ENCODE measurements at regions not wholly inside any gene's neighbourhood (a gene's known extent, or its start where the extent isn't known, plus 50 kb on each side); places are given as distances from the start of the nearest gene placed in this dataset.

DNA sequence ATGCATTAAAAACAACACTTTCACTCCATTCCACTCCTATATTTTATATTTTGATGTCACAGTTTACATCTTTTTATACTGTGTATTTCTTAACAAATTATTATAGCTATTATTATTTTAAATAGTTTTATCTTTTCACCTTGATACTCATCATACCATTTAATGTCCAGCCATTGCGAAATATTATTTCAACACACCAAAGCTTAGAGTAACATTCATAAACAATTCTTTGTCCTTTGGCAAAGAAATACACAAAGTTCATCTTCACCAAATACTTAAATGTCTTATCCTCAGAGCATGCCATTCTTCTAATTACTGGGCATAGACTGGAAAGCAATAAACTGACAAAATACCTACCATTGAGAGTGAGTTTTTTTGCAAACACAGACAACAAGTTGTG is 1963.4 kb upstream of the FLRT2 start:
- no peak for DNase-seq
- H3K4me1 ChIP-seq: no peaks in the 10 kb centered on the region
- ChIA-PET POLR2A (no interaction called here), CTCF (no interaction called here)
- H3K27ac Mint-ChIP-seq (ENCODE audit: unreplicated experiment): no peak overlapping the region
- no peak overlapping the region for H3K4me3 ChIP-seq (ENCODE audit: low read depth, low read length)
- H3K36me3 ChIP-seq (ENCODE audit: control insufficient read depth, insufficient read depth, low read length): no peaks in the 10 kb centered on the region
- no peaks in the 10 kb centered on the region for H3K9me3 Mint-ChIP-seq (ENCODE audit: unreplicated experiment)
- H3K4me1 Mint-ChIP-seq (ENCODE audit: low read depth, unreplicated experiment): no peaks in the 10 kb centered on the region
- no TSS peak for BruUV-seq (replicated peaks)
- H3K9me3 ChIP-seq: no peaks in the 10 kb centered on the region
- no peaks in the 10 kb centered on the region for H3K36me3 Mint-ChIP-seq (ENCODE audit: insufficient read depth, unreplicated experiment)
- intact Hi-C loops (cut with micrococcal nuclease; ENCODE audit: unreplicated experiment): no loop called here
- TF ChIP-seq, protein P1, sequence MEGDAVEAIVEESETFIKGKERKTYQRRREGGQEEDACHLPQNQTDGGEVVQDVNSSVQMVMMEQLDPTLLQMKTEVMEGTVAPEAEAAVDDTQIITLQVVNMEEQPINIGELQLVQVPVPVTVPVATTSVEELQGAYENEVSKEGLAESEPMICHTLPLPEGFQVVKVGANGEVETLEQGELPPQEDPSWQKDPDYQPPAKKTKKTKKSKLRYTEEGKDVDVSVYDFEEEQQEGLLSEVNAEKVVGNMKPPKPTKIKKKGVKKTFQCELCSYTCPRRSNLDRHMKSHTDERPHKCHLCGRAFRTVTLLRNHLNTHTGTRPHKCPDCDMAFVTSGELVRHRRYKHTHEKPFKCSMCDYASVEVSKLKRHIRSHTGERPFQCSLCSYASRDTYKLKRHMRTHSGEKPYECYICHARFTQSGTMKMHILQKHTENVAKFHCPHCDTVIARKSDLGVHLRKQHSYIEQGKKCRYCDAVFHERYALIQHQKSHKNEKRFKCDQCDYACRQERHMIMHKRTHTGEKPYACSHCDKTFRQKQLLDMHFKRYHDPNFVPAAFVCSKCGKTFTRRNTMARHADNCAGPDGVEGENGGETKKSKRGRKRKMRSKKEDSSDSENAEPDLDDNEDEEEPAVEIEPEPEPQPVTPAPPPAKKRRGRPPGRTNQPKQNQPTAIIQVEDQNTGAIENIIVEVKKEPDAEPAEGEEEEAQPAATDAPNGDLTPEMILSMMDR (IDR thresholded peaks at IDR 0.05; ENCODE audit: insufficient read depth in 1 of 2, low read depth in 1 of 2, low read length in 1 of 2, severe bottlenecking in 1 of 2, unreplicated experiment in 1 of 2): no peak
- H3K27me3 ChIP-seq (replicated peaks; ENCODE audit: control insufficient read depth, insufficient read depth, low read length): no peaks in the 10 kb centered on the region
- H3K27me3 Mint-ChIP-seq (ENCODE audit: insufficient read depth, unreplicated experiment): no peaks in the 10 kb centered on the region
- no peak overlapping the region for H3K4me3 Mint-ChIP-seq (ENCODE audit: unreplicated experiment)

DNA sequence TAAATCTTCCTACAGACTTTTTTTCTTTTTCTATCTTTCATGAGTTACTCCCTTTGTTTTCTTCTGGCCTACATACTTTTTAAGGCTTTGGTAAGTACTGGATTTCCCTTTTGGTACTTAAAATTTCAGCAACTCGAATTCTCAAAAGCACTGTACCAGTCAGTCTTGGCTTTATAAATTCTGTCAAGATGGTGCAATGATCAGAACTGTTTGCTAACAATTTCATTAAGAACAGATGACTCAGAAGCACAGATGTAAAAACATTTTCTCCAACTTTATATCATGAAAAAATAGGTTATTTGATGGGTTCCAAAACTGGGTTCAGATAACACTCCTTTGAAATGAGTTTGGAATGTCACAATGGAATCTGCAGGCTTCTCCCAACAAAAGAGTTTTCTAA is 1961.8 kb upstream of the FLRT2 start:
- TF ChIP-seq, protein P1 (IDR thresholded peaks at IDR 0.05; ENCODE audit: insufficient read depth in 1 of 2, low read depth in 1 of 2, low read length in 1 of 2, severe bottlenecking in 1 of 2, unreplicated experiment in 1 of 2): no peak
- no peaks in the 10 kb centered on the region for H3K4me1 Mint-ChIP-seq (ENCODE audit: low read depth, unreplicated experiment)
- intact Hi-C loops (cut with micrococcal nuclease; ENCODE audit: unreplicated experiment): no loop called here
- no peak for DNase-seq
- ChIA-PET POLR2A (no interaction called here), CTCF (no interaction called here)
- no peak overlapping the region for H3K4me3 ChIP-seq (ENCODE audit: low read depth, low read length)
- no peak overlapping the region for H3K27ac Mint-ChIP-seq (ENCODE audit: unreplicated experiment)
- H3K9me3 Mint-ChIP-seq (ENCODE audit: unreplicated experiment): no peaks in the 10 kb centered on the region
- BruUV-seq (replicated peaks): no TSS peak
- no peaks in the 10 kb centered on the region for H3K36me3 Mint-ChIP-seq (ENCODE audit: insufficient read depth, unreplicated experiment)
- H3K27me3 Mint-ChIP-seq (ENCODE audit: insufficient read depth, unreplicated experiment): no peaks in the 10 kb centered on the region
- no peak overlapping the region for H3K4me3 Mint-ChIP-seq (ENCODE audit: unreplicated experiment)
- H3K36me3 ChIP-seq (ENCODE audit: control insufficient read depth, insufficient read depth, low read length): no peaks in the 10 kb centered on the region
- no peaks in the 10 kb centered on the region for H3K4me1 ChIP-seq
- H3K27me3 ChIP-seq (replicated peaks; ENCODE audit: control insufficient read depth, insufficient read depth, low read length): no peaks in the 10 kb centered on the region
- no peaks in the 10 kb centered on the region for H3K9me3 ChIP-seq

DNA sequence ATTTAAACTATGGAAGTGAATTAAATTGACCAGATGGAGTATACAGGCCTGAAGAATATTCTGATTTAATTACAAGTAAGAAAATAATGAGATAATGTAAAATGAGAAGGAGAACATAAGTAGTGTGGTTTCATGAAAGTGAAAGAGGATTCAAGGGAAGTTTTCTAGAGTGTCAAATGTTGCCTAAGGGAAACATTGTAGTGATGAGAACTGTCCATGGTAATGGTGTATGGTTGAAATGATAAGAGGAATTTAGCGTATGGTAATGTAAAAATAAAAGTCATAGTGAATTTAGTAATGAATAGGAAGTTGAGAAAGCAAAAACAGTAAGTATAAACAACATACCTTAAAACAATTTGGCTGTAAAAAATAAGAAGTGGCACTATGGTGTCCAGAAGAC is 1954.6 kb upstream of the FLRT2 start:
- Mint-ChIP-seq H3K4me1 (ENCODE audit: low read depth, unreplicated experiment) (no peaks in the 10 kb centered on the region), H3K27me3 (ENCODE audit: insufficient read depth, unreplicated experiment) (no peaks in the 10 kb centered on the region), H3K4me3 (ENCODE audit: unreplicated experiment) (no peak overlapping the region), H3K9me3 (ENCODE audit: unreplicated experiment) (no peaks in the 10 kb centered on the region), H3K36me3 (ENCODE audit: insufficient read depth, unreplicated experiment) (no peaks in the 10 kb centered on the region), H3K27ac (ENCODE audit: unreplicated experiment) (no peak overlapping the region)
- intact Hi-C loops (cut with micrococcal nuclease; ENCODE audit: unreplicated experiment): no loop called here
- no peaks in the 10 kb centered on the region for H3K4me1 ChIP-seq
- no peak overlapping the region for H3K4me3 ChIP-seq (ENCODE audit: low read depth, low read length)
- no peak for DNase-seq
- POLR2A ChIA-PET: no interaction called here
- TF ChIP-seq, protein P1 (IDR thresholded peaks at IDR 0.05; ENCODE audit: insufficient read depth in 1 of 2, low read depth in 1 of 2, low read length in 1 of 2, severe bottlenecking in 1 of 2, unreplicated experiment in 1 of 2): no peak
- CTCF ChIA-PET: no interaction called here
- no peaks in the 10 kb centered on the region for H3K9me3 ChIP-seq
- no peaks in the 10 kb centered on the region for H3K36me3 ChIP-seq (ENCODE audit: control insufficient read depth, insufficient read depth, low read length)
- H3K27me3 ChIP-seq (replicated peaks; ENCODE audit: control insufficient read depth, insufficient read depth, low read length): no peaks in the 10 kb centered on the region
- no TSS peak for BruUV-seq (replicated peaks)

Data from Caco-2 (cell line).